Lower leg skin (tissue), 3 donors: ENCODE measurements at regions not wholly inside any gene's neighbourhood (a gene's known extent, or its start where the extent isn't known, plus 50 kb on each side); places are given as distances from the start of the nearest gene placed in this dataset.

Experiments used
- CTCF ChIP-seq, 3 donors: fragments of 450-650 bp; IDR thresholded peaks; one replicate each; pipeline ENCODE4 v1.5.1; 2016; ENCODE audit warnings: antibody characterized with exemption in 3 of 3, mild to moderate bottlenecking in 3 of 3, moderate library complexity in 2 of 3
- POLR2A ChIP-seq, 2 donors: fragments of 450-650 bp; IDR thresholded peaks; one replicate each; pipeline ENCODE4 v1.6.1; 2016 to 2017; ENCODE audit warnings: antibody characterized with exemption in 2 of 2, mild to moderate bottlenecking in 1 of 2, moderate library complexity in 1 of 2

DNA sequence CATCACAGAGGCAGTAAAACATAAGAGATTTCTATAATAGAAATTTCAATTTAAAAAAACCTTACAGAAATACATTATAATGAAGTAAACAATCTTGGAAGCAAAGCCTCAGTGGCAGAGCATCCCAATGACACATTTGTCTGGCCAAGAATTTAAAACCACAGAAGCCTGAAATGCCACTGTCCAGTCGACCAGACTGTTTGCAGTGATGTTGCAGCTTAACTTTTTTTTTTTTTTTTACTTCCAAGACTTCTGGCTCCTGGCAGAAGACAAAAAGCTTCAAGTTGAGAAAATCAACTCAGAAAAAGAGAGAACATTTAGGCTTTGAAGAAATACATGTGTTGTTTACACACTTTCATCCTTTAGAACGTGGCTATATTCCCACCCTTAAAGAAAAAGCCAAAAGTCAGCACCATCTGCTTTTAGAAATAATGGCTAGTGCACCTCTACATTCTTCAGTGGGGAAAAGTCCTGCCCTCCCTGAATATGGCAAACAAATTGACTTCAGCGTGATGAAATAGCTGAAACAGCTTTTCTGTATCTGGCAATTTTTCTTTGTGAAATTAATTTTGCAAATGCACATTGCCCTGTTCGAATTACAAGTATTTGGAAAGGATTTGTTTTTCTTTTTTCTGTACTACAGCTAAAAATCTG is 205.5 kb upstream of the MON1B start:
- TF ChIP-seq CTCF (IDR thresholded peaks at IDR 0.05) (no peak), POLR2A (IDR thresholded peaks at IDR 0.05) (no peak)
